ENCODE measurements at regions not wholly inside any gene's neighbourhood (a gene's known extent, or its start where the extent isn't known, plus 50 kb on each side); places are given as distances from the start of the nearest gene placed in this dataset.
A peak's percentile ranks its signal among the peaks of the same experiment; 100 is the strongest.

DNA sequence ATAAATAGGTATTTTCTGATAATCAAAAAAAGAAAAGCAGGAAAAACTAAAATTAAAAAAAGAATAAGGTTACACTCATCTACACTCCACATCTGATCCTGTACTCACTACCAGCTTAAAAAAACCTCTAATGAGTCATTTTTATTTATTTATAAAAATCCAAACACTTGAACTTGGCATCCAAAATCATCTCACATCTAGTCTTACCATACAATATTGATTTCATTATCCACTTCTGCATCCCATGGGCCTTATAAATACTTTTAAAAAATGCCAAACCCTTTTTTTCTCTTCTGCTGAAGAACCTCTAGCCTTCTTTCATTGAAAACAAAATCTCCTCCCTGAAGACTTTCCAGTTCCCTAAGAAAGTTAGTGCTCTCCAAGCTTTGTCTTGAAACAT lies 109.7 kb downstream of the TMTC3 start:
- no peak for DNase-seq

DNA sequence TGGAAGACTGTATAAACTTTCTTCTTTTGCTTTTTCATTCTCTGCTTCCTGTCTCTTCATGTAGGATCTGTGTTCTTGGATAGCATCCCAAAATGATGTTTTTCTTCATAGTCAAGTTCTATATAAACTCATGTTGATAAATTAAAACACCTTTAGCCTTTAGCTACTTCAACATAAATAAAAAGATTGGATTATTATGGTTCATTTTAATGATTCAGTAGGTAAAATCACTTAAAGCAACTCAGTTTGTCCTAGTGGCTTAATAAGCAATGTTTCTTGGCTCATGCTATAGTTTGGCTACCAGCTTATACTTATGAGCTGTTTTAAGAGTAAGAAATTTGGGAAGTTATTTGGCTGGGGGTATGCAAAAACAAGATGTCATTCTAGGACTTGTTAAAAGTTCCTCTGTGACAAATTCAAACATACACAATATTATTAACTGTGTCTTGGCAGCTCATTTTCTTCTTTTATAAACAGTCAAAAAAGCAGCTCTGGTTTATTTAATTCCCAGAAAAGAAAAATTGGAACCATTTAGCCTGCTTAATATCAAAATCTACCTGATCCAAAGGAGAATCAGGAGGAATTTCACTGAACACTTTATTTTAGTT lies 111.4 kb downstream of the TMTC3 start:
- no peak for DNase-seq

DNA sequence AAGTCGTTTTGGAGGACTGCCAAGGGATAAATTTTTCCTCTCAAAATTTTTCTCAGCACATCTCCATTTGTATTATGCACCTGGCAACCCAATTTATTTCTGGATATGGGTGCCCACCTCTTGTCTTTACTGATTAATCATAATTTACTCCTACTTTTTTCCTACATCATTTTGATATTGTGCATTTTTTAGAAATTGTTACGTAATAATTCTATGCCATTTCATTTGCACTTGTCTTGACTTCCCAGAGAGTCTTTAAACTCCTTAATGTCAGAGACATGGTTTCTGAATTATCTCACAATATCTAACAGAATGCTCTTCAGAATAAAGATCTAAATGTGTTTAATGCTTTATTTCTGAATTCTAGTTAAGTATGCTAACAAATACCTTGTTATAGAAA lies 113.1 kb downstream of the TMTC3 start:
- DNase-seq, result no peak

DNA sequence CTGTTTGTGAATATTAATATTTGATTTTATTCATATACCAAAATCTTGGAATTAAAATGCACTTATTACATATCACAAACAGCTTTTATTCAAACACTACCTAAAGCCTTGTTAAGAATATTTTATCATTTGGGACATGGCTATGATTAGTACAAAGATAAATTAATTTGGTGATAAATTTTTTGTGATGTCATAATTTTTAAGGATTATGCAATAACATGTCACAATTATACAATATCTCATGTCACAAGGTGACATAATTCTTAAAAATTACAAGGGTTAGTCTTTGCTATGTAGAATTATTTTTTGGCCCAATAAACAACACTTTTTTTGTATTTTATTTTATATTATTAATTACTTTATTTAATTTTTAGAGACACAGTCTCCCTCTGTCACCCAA lies 113.7 kb downstream of the TMTC3 start:
- no peak for DNase-seq

DNA sequence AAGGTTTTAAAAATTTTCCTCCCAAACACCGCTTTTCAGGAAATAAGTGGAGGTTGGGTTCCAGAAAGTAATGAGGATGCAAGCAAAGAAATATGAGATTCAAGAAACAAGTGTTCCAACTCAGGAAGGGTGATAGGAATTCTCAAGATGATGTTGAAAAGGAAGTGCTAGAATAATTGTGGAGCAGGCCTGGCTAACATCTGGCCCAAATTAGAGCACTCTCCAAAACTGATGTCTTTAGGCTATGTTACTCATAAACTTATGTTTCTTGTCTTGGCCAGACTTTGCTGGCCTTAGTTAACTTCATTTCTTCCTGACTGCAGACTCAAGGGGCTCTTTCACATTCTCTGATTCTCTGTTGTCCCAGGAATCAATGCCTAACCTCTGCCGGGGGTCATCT lies 116.3 kb downstream of the TMTC3 start:
- no peak for DNase-seq

DNA sequence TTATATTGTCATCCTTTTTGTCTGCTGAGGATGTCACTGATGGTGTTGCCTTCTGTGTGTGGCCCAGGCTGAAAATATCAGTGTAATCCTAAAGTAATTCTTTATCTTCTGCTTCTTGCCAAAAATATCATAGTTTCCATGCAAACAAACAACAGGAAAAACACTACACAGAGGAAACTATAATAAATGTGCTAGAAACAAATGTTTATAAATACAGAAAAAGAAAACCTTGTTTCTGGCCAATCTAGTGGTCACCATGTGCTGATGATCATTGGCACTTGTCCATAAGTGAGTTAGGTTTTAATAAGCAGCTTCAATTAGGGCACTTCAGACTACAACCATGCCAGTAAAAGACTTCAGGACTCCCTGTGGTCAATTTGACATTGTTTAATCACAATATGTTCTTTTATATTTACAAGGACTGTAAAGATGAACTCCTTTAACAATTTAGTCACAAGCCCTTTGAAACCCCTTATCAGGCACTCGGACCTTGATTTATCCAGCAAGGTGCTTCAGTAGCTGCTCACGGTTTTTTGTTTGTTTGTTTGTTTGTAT lies 124.8 kb downstream of the TMTC3 start:
- no peak for DNase-seq

DNA sequence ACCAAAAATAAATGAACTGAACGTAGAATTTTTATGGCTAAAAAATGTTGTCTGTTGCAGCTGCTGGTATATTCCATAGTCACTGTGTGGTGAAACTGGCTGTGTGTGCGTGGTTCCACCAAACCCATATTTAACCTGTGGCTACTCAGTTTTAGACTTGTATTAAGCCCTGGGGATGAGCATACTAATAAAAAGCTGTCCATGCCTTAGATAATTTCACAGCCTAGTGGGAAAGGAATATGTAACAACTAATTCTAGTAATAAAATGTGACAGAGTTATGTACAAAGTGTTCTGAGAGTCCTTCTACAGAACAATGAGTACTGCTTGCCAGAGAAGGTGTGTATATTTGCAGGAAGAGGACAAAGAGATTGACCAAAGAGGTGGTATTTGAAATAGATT lies 125.5 kb downstream of the TMTC3 start:
- no peak for DNase-seq

DNA sequence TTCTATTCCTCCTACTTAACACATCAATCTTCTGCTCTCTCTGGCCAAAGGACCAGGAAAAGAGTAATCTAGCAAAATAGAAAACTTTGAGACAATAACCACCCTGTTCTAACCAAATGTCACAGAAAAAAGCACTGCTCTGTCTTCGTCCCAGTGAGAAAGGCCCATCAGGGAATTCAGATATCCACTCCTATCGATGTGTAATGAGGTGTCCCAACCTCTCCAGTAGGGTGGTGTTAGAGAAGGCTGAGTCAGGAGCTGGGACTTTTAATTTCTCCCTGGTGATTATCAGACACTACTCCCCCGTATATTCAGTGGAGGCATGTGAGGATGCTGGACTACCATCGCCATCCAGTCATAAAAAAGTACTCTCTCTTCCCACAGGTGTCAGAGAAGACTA lies 130.3 kb downstream of the TMTC3 start:
- DNase-seq, result peak; percentile 5

DNA sequence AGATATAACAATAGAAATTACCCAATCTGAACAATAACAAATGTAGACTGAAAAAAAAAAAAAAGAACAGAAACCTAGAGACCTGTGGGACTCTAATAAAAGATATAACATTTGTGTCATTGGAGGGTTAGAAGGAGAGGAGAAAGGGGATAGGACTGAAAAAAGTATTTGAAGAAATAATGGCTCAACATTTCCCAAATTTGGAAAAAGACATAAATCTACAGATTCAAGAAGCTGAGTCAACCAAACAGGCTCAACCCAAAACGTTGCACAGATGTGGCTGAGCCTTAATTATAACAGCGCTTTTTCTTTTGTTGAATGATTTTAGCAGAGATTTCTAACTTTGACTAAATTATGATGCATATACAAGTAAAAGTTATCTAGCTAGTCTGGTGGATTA lies 131.3 kb downstream of the TMTC3 start:
- DNase-seq, result no peak

DNA sequence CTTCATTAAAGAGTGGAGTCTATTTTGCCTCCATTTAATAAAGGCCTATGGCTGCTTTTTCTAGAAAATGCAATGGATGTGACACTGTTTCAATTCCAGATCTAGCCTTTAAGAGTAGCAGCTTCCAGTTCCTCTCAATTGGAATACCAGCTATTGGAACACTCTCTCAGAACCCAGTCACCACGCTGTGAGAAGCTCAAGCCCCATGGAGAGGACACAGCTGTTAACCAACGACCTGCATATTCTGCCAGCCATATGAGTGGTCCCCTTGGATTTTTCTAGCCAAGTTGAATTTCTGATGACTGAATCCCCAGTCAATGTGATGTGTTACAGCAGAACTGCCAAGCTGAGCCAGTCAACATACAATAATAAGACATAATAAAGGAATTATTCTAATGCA lies 131.8 kb downstream of the TMTC3 start:
- DNase-seq, result no peak

DNA sequence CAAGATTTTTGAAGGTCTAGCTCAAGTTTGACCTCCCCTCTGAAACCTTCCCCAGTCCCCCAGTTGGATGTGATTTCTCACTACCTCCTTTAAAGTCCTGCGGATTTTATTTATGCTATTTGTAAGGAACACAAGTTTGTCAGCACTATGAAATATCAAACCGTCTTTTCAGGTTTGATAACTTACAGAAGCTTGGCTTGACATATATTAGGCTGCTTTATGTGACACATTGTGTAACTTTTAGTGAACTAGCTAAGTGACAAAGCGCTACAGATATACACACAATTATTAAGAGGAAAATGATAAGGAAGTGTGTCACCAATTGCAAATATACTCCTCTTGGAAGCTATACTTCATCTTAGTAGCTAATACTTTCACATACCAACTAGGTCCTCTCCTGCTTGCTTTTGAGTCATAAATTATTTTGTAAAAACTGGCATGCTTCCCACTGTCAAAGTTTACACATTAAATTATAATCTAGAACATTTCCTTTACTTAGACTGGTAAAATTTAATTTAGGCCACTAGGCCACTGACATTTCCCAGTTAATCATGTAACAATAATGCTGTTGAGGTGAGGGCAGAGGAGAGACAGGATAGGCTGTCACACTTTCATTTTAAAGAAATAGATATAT lies 149.5 kb downstream of the TMTC3 start:
- DNase-seq, result no peak

DNA sequence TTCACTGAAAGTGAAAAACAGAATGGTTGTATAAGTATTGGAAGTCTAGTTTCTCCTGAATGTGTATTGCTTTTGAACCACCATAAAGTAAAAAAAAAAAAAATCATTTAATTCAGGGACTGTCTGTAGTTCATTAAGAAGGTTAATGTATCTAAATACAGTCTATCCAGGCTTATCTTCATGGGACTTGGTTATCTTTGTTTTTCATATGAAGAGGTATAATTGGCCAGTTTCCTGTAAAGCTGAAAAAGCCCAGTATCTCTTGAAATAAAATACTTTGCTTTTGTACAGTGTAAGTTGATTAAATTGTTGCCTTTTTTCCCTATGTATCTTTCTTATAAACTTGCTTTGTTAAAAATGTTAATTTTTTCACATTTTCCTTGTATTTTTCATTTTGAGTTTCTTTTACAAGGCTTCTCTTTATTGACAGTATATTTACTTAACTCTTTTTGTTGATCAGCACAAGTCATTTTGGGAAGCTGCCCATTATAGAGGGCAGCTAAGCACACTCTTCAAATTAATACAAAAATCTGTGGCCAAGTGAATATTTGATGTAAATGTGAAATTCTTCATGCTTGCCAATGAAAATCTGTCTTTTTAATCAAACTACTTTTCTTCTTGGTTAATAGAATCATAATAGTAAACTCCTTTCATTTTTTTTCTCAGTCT lies 156.0 kb downstream of the TMTC3 start:
- peak; percentile 23 for DNase-seq

DNA sequence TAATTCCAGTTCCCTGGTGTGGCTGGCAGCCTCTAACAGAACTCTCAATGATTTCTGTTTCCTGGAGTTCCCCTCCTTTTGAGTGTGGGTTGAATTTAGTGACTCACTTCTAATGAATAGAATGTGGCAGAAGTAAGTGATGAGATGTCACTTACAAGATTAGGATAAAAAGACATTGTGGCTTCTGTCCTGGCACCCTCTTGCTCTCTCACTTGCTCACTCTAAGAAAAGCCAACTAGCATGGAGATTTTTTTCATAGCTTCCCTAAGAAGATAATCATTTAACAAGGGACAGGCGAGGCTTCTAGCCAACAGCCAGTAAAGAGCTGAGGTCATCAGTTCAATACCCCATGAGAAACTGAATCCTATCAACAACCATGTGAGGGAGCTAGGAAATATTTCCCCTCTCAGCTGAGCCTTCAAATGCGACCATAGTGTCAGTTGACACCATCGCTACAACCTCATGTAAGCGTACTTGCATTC lies 156.7 kb downstream of the TMTC3 start:
- DNase-seq, result peak; percentile 52

DNA sequence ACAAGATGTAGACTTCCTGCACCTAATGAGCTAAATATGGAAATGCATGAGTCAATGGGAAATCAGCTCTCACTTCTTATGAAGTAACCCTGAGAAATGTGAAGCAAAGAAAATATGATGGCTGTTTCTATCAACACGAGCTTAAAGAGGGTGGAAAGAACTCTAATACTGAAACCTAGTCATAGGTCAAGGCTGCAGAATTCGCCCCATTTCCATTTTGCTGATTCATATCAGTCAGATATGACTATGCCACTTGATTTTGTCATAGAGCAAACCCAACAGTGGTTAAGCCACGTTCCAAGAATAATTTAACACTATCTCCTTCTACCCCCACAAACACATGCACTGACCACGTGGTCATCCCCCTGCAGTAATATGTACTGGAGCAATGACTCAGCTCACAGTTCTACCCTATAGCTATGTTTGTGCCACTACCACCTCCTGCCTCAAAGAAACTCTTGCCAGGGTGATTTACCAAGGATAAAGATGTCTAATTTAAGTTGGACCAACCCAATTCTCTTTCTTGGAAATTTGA lies 157.5 kb downstream of the TMTC3 start:
- peak; percentile 97 for DNase-seq

DNA sequence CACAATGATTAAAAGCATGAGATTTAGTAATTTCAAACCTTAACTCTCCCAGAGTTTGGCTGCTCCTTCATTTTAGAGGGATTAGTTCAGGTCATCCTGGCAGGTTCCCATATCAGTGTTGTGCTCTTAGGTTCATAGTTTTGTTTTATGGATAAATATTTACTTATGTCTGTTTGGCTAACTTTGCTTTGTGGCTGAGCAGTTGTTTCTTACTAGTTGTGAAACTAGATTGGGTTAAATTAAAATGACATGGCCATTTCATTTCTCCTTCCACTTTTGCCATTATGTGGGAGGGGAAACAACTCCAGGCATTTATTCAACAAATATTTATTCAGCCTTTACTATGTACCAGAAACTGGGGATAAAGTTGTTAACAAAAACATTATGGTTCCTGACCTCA lies 158.8 kb downstream of the TMTC3 start:
- DNase-seq, result no peak

DNA sequence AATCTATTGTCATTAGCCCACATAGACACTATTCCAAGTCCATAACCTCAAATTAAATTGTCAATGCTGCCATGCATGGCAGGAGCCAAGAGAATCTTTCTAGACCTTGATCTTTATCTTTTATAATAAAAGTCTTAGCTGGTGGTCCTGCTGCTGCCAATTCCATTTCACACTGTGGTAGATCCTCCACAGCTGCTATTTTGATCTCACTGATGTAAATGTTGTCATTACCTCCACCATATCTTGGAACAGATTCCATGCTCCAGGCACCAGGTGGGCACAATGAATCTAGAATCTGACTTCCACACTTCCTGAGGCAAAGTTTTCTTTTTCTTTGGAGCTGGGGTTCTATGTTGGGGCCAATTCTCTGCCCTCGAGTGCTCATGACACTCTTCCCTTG lies 161.2 kb downstream of the TMTC3 start:
- no peak for DNase-seq

DNA sequence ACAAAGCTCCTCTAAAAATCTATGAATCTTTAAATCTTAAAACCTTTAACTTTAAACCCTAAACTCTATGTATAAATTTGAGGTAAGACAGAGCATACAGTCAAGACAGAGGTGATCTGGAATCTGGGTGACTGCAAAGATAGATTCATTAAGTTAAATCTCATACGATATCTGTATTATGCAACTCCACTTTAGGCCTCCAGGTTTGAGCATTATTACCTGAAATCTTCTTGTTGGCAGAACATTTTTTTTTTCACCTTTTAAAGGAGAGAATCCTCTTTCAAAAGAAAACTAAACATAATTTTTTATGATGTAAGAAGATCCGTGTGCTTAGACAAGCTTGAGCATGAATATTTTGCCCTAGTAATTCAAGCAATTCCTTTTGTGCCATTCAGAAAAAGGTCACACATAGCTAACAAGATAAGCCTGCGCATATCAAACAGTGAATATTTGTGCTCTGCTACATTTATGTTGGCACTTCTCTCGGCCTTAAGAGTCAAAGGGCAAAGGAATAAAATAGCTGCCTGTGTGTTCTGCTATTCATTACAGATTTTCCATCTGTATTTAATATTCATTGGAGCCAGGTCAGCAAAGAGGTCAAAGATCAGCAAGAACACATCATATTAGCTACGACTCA lies 163.3 kb downstream of the TMTC3 start:
- no peak for DNase-seq

DNA sequence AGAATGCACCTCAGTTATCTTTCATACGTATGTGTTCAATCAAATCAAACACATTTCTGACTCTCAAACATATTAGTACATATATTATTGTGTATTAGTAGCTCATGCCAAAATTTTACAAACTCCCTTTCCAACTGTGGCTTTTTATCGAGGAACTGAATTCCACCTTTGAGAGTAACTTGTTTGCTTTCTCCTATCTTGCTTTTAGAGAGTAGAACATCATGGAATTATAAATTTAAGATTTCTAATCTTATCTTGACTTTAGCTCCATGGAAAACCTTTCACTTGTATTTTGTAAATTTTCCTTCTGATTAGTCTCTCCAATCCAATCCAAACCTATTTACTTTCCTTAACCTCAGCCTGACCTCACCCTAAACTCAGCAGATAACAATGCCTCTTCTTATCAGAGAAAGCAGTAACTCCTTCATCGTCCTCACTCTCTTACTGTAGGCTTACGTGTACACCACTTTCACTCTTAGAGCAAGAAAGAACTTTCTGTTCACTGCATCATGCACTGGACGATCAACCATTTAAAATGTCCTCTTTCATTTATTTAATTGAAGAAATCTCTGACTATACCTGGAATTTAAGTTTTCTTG lies 164.5 kb downstream of the TMTC3 start:
- DNase-seq, result no peak

DNA sequence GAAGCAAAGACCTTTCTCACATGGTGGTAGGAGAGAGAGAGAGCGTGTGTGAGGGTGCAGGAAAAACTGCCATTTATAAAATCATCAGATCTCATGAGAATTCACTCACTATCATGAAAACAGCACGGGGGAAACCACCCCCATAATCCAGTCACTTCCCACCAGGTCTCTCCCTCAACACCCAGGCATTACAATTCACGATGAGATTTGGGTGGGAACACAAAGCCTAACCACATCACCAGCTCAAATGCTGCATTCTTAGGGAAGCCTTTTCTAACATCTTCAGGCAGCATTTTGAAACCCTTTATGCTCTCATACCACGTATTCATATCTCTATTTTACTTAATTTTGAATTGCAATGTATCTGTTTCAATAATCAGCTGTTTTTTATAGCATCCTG lies 165.9 kb downstream of the TMTC3 start:
- DNase-seq, result no peak

DNA sequence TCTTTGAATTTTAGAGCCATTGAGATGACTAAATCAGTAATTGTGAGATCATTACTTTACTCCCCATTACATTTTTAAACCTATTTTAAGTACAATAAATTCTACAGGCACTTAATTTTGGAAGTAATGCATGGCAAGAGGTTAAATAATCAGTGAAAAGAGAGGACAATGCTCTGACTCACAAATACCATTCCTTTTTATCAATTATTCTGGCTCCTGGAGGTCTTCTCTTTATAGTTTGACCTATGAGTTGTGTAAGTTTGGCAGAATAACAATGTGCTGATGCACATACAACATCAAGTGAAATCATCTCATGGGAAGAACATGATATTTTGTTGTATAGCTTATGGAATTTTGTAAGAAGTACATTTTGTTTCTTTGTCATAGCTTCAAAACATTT lies 166.7 kb downstream of the TMTC3 start:
- peak; percentile 53 for DNase-seq

DNA sequence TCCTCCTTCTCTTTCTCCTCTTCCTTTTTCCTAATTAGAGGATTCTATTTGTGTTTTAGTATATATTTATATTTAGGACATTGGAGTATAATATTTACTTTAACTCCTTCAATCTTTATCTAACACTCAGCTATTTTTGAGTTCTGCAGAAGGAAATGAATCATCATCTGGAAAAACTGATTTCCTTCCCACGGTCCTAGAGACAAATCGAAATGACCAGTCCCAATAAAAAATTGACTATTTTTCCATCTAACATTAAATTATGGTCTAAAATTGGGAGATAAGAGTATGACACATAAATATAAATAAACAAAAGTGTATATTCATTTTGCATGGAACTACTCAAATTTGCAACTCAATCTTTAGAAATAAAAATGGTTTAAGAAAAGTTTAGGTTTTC lies 167.4 kb downstream of the TMTC3 start:
- no peak for DNase-seq

DNA sequence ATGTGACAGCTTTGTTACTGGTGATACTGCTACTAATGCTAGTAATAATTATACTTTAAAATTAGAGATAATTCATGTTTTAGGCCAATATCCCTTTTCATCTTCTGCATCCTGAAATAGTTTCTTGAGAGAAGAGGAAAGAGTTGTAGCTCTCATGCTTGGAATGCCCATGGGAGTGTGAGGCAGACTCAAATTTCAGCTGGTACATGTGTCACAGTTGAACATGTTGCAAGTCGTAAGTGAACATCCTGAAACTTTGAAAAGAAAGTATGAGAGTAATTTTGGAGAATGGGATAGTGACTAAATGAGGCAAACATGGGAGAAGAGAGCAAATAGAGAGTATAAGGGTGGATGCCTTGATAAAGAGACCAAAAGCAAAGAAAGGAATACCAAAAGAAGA lies 168.0 kb downstream of the TMTC3 start:
- DNase-seq, result no peak

DNA sequence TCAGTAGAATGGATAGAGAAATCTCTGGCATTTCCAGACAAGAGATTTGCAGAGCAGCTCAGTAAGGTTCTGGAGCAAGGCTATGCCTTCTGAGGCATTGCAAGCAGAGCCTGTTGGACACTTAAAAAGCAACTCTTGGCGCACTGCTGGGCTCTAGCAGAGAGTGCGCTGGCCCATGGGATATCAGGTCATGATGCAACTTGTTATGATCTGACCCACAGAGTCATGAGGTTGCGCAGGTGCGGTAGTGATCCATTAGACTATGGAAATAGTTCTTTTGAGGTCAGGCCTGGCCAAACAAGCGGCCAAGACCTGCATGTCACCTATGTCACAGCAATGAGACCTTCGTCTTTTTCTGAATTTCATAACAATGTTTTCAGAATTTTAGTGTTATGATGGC lies 168.6 kb downstream of the TMTC3 start:
- DNase-seq, result no peak
